Tibial nerve (tissue), 4 donors: ENCODE measurements at regions not wholly inside any gene's neighbourhood (a gene's known extent, or its start where the extent isn't known, plus 50 kb on each side); places are given as distances from the start of the nearest gene placed in this dataset.

Experiments
- EP300 ChIP-seq, 2 donors: sonication (generic); formaldehyde crosslinking; IDR thresholded peaks; one replicate each; pipeline ENCODE4 v1.6.1; 2017; ENCODE audit warnings: antibody characterized with exemption in 2 of 2, mild to moderate bottlenecking in 1 of 2
- POLR2A ChIP-seq, 2 donors: fragments of 450-650 bp; IDR thresholded peaks; one replicate each; pipeline ENCODE4 v1.6.1; 2017; ENCODE audit warnings: antibody characterized with exemption in 2 of 2, mild to moderate bottlenecking in 2 of 2, moderate library complexity in 2 of 2
- TF ChIP-seq, protein P1 (sequence below), 5 experiments: fragments of 200-600 bp in 3 of 5; fragments of 450-650 bp in 2 of 5; sonication (generic) in 3 of 5; IDR thresholded peaks; one replicate each; pipeline ENCODE4 v1.5.1; 2016 to 2019; ENCODE audit warnings: antibody characterized with exemption in 5 of 5, mild to moderate bottlenecking in 3 of 5, moderate library complexity in 2 of 5

DNA sequence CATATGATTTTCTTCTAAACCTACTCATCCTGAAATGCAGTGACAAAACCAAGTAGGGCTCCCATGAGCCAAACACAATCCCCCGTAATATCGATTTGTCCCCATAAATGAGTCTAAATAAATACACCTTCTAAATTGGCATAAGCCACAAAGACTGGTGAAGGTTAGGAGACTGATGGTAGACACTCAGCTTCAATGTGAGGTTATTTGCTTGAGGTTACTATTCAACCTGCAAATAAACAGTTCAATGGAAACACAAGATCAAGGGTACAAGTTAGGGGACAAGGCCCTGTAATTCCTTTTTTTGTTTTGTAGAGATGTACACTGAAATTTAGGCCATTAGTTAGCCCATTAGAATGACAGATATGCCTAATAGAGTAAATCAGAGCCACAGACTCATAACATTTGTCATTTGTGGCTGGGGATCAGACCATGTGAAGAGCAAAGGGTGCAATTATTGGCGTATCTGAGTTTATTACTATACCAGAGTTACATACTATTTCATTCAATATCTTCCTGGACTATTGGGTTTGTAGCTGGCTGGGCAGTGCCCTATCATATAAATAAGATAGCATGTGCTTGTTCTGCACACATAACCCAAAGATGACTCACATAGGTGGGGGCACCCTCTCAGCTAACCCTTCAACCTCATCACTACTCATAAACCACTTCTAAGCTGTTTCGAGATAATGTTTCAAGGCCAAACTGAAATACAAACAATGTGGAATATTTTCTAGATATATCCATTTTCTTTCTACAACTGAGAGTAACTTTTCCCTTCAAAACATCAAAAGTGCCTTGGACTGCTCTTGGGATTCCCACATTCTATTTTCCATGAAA, 695.3 kb downstream of the KCNA4 start:
- TF ChIP-seq, protein P1, sequence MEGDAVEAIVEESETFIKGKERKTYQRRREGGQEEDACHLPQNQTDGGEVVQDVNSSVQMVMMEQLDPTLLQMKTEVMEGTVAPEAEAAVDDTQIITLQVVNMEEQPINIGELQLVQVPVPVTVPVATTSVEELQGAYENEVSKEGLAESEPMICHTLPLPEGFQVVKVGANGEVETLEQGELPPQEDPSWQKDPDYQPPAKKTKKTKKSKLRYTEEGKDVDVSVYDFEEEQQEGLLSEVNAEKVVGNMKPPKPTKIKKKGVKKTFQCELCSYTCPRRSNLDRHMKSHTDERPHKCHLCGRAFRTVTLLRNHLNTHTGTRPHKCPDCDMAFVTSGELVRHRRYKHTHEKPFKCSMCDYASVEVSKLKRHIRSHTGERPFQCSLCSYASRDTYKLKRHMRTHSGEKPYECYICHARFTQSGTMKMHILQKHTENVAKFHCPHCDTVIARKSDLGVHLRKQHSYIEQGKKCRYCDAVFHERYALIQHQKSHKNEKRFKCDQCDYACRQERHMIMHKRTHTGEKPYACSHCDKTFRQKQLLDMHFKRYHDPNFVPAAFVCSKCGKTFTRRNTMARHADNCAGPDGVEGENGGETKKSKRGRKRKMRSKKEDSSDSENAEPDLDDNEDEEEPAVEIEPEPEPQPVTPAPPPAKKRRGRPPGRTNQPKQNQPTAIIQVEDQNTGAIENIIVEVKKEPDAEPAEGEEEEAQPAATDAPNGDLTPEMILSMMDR (IDR thresholded peaks at IDR 0.05) = no peak
- TF ChIP-seq POLR2A (IDR thresholded peaks at IDR 0.05) = no peak
- no peak for TF ChIP-seq EP300 (IDR thresholded peaks at IDR 0.05)
